HFF-Myc (cell line): ENCODE measurements at regions not wholly inside any gene's neighbourhood (a gene's known extent, or its start where the extent isn't known, plus 50 kb on each side); places are given as distances from the start of the nearest gene placed in this dataset.

ENCODE experiments used
- DNase-seq: peaks from one replicate; pipeline ENCODE4 v3.0.0-alpha.2; 2011; ENCODE audit warnings: low read depth; ENCODE audit errors: extremely low read depth
- H3K4me3 ChIP-seq: replicated peaks from 2 replicates; pipeline ENCODE4 v1.5.1; 2011; ENCODE audit warnings: low read depth, mild to moderate bottlenecking, control low read depth, low read length
- CTCF ChIP-seq: IDR thresholded peaks from 2 replicates; pipeline ENCODE4 v1.5.1; 2012; ENCODE audit warnings: mild to moderate bottlenecking, low read depth, low read length, control low read depth; ENCODE audit errors: missing control alignments

GRCh38 chr20:61157301-61157700, 94.8 kb upstream of the CDH4 start:
- H3K4me3 ChIP-seq: no peak overlapping the region
- DNase-seq: no peak
- no peak for TF ChIP-seq CTCF

- H3K4me3 ChIP-seq: no peak overlapping the region
- TF ChIP-seq CTCF: no peak
- DNase-seq: no peak
Measured at GRCh38 chr20:61159957-61160686, 91.9 kb upstream of the CDH4 start.

DNA sequence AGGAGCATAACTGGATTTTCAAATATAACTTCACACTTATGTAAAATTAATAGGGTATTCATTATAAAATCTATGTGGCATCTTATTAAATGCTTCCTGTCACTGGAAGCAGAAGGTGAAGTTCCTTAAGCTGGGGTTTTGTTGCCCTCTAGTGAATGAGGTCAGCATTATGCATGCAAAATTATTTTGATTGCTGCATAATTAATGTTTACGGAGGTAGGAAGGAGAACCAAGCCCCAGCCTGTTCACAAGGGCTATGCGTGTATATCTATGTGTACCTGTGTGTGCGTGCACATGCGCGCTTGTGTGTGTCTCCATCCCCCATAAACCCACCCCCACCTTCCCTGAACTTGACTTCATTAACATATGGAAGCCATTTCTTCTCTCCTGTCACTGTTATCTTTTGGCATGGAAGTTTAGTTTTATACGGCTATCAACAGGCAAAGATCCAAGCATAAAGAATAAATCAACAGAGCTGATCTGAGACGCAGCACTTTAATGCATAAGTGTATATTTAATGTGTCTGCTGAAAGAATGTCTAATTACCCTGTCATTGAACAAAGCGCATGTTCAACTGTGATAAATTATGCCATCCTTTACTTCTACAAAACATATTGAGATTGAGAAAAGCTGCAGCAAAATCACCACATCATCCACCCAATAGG, 90.2 kb upstream of the CDH4 start:
- H3K4me3 ChIP-seq: no peak overlapping the region
- DNase-seq: no peak
- no peak for TF ChIP-seq CTCF

DNA sequence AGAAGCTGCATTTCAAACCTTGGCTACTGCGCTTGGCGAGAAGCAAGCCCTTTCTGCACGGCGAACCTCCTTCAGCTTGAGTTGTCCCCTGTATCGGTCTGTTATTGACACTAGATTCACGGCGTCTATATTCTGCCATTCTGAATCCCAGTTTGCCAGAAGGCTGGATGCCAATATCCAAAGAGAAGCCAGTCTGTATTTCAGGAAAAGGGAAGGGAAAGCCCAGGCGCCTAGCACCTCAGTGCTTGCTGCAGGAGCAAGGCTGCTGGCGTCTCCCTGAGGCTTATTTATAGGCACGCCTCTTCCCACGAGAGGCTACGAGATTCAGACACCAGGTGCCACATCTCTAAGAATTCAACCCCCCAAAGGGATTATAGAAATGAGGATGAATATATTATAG, 89.6 kb upstream of the CDH4 start:
- no peak for TF ChIP-seq CTCF
- DNase-seq: no peak
- H3K4me3 ChIP-seq: no peak overlapping the region

- no peak for TF ChIP-seq CTCF
- DNase-seq: no peak
- no peak overlapping the region for H3K4me3 ChIP-seq
Measured at GRCh38 chr20:61163031-61163430, 89.0 kb upstream of the CDH4 start.

GRCh38 chr20:61166324-61166723, 85.7 kb upstream of the CDH4 start:
- TF ChIP-seq CTCF: no peak
- H3K4me3 ChIP-seq: no peak overlapping the region
- DNase-seq: no peak
